Cardiac septum (tissue), 1 donor: ENCODE measurements at regions not wholly inside any gene's neighbourhood (a gene's known extent, or its start where the extent isn't known, plus 50 kb on each side); places are given as distances from the start of the nearest gene placed in this dataset.
"Not testable (repeated sequence)": the region's sequence is repeated elsewhere in the genome, so short reads cannot be mapped to it uniquely, and the experiment has no call there.

Source experiments
- DNase-seq: peaks from one replicate; pipeline ENCODE4 v3.0.0-alpha.2; 2020; ENCODE audit warnings: low spot score
- intact Hi-C: fragments of 100-400 bp; cut with DNase I; formaldehyde crosslinking; loops from one replicate; pipeline ENCODE4 v1.14.0; 2022
- donor health status: DM: no; HTN: no; CAD: no.

DNA sequence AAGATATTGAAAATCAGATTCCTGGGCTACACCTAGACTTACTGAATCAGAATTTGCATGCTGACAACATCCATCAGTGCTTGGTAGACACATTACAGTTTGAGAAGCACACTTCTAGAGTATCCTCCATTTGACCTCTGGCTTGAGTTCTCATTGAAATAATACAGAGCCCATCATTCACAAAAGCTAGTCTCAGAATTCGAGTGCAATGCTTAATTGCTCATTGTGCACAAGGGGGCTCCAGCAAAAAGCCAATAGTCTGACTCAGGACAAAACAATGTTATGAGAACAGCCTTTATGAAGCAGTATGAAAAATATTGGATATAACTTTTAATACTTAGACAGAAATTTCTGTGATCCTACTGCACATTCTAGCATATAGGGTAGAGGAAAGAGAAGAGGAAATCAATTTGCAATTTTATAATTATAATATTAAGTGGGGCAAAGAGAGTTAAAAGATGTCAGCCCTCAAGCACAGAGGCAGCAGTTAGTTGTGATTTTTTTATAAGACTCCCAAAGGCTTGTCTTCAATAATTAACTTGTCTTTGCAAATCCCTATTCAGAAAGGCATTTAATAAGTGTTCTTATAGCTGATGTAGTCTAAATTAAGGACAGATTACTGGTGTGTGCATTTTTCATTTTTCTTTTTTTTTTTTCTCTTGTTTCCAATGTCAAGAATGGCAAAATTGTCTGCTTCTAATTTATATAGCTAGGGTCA lies 105.8 kb upstream of the ANK3 start:
- intact Hi-C loops, result no loop called here
- DNase-seq, result no peak

DNA sequence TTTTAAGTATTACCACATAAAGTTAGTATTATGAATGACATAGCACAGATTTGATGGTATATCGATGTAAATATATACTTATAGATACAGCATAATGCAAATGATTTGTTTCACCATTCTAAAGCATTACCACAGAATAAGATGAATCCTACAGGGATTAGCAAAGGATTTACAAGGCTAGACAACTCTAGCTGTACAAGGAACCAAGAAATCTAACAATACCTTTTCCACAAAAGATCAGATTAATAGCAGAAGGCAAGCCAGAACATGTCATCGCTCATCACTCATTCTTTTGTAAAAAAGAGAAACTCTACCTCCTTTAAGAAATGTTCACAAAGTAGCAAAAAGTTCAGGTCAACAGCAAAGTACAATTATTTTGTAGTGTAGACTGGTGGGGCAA lies 105.1 kb upstream of the ANK3 start:
- DNase-seq, result no peak
- intact Hi-C loops, result no loop called here

DNA sequence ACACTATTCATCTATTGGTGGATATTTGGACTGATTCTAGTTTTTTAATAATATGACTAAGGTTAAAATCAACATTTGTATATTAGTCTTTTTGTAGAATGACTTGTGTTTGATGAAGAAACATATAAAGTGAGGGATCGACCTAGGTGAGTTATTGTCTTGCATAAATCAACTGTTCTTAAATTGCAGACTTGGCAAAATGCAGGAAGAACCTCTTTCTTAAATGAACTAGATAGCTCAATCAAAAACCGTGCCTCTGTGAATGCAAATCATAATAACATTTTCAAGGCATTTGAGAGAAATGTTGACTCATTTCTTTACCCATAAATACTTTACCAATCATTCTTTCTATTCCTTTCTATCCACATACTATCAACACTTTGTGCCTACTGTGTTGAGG lies 101.5 kb upstream of the ANK3 start:
- no peak for DNase-seq
- intact Hi-C loops, result no loop called here

DNA sequence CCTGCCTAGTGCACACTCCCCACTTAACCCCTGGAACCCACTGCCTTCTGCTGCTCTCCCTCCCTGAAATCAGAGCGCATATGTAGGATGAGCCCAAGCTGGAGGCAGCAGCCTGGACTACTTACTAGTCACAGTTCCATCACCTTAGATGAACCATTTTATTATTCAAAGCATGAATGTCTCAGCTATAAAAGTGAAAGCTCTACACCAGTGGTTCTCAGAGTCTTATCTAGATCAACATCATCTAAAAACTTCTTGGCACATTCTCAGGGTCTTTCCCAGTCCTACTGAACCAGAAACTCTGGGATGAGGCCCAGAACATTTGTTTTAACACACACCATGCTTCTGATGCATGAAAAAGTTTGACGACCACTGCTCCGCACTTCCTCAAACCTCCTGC lies 100.3 kb upstream of the ANK3 start:
- intact Hi-C loops, result no loop called here
- DNase-seq, result no peak

DNA sequence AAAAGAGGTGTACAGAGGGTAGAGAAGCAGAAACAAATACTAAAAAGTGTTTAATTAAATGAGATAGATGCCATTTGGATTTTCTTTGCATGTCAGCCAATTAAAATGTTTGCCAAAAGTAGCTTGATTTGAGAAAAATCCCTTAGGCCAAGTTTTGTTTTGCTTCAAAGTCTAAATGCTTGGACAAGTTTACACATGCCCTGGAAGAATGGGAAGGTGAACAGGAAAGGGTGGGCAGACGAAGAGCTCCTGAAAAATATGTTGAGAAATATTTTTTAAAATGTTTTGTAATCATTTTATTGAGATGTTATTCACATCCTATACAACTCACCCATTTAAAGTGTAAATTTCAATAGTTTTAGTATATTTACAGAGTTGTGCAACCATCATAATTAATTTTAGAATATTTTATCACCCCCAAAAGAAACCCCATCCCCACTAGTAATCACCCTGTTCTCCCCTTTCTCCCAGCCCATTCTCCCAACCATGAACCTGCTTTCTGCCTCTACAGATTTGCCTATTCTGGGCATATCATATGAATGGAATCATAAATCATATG lies 98.5 kb upstream of the ANK3 start:
- intact Hi-C loops, result no loop called here
- no peak for DNase-seq

DNA sequence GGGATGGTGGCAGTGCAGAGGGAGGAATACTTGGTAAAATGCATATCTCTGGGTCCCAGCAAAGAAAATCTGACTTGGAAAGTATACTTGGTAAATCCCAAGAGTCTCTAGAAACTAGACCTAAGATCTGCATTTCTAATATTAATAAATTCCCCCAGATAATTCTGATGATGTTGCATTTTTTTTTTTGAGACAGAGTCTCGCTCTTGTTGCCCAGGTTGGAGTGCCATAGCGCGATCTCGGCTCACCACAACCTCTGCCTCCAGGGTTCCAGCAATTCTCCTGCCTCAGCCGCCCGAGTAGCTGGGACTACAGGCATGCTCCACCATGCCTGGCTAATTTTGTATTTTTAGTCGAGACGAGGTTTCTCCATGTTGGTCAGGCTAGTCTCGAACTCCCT lies 97.9 kb upstream of the ANK3 start:
- no peak for DNase-seq
- intact Hi-C loops, result no loop called here

DNA sequence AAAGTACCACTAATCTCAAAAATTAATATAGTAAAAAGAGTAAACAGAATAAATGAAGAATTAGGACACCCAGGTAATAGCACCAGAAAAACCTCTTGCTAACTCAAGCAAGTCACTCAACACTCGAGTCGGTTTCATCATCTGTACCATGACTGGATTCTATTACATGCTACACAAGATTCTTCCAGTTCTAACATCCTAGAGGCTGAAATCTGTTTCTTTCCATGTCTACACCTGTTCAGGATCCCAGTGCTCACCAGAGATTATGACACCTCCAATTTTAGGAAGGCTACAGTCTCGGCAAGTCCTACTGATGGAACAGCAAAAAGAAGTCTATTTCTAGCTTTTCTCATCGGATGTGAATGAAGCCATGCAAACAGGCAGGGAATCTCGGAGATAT lies 95.3 kb upstream of the ANK3 start:
- DNase-seq, result no peak
- intact Hi-C loops, result no loop called here

DNA sequence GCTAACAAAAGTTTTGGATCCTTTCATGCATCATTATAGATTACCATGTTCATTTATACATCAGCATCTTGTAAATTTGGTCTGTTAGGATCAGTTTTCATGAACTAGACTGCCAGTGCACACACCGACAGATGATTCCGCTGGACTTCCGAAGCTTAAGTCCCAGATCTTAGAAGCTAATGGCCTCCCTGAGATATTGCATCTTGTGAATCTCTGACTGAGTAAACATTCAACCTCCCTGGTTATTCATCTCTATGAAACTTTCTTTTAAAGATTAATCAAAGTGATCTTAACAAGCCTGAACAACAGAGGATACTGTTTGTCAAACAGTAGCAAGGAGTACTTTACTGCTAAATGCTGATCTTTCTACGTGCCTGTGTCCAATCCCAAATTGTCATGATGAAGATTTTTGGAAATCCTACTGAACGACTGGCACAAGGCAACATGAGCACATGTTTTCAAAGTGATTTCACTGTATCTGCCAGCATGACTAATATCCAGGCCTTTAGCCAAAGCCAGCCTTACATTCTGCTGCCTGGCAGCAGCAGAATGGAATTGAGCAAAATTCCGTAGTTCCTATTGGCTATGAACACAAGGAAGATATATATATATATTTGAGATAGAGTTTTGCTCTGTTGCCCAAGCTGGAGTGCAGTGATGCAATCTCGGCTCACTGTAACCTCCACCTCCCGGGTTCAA lies 91.3 kb upstream of the ANK3 start:
- DNase-seq, result no peak
- intact Hi-C loops, result no loop called here

DNA sequence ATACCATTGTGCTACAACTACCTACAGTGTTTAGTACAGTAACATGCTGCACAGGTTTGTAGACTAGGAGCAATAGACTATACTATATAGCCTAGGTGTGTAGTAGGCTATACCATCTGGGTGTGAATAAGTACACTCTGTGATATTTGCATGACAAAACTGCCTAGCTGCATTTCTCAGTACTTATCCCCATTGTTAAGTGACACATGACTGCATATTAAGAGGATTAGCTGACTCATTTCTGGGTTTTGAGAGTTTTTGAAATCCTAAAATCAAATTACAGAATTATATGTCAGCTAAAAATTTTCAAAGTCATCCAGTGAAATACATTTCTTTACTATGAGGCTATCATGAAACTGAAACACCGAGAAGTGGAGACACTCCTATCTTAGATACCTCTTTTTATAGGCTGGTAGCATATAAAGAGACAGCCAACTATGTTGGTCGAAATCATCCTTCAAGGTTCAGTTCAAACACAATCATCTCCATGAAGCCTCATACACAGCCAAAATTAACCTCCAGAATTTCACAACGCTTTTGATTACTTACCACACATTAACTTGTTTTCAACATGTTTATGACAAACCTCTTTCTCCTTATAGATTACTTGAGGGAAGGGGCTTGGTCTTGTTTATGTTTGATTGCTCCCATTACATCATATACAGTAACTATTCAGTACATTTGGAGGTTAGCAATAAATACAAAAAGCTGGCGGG lies 89.8 kb upstream of the ANK3 start:
- DNase-seq, result no peak
- intact Hi-C loops, result no loop called here

DNA sequence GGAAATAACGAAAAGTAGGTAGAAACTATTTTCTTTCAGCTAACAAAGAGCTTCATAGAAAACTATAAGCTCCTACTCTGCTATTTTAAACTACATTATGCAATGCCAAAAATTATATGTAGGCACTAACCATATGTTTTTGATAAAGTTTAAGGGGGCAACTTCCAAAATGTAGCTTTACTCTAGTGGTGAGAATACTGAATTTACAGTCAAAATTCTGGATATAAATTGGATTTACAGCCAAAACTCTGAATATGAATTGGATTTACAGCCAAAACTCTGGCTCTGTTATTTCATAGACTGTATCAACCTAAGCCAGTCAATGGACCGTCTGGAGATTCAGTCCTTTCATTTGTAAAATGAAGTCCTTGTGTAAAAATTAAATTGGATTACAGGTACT lies 86.8 kb upstream of the ANK3 start:
- intact Hi-C loops, result no loop called here
- DNase-seq, result no peak

DNA sequence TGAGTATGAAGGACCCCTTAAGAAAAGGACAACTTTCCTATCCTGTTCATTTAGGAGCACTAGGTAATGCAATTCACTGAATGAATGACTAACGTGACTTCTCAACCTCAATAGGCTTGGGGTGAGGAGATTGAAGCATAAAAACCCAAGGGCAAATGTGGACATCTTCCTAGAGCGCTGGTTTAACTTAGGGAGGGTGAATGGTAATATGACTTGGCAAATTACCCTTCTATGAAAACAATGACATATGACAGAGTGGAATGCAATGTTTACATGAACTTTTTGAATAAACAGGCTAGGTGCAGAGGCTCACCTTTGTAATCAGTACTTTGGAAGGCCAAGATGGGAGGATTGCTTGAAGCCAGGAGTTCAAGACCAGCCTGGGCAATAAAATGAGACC lies 83.9 kb upstream of the ANK3 start:
- no peak for DNase-seq
- intact Hi-C loops, result no loop called here

DNA sequence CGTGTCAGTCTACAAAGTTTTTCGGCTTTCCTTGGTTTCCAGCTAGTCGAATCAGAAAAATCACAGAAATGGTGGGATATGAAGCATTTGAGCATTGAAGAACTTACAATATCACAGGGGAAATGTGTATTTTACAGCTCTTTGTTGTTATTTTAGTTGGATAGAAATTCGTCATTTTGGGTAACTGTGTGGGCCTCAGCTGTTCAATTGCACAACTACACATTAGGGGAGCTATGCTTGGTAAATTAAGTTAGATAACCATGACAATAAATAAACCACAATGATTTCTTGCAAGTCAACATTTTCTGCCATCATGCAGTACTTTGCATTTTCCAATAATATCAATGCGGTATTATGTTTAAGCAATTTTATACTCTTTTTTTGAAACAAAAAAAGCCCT lies 80.4 kb upstream of the ANK3 start:
- no peak for DNase-seq
- intact Hi-C loops, result no loop called here

DNA sequence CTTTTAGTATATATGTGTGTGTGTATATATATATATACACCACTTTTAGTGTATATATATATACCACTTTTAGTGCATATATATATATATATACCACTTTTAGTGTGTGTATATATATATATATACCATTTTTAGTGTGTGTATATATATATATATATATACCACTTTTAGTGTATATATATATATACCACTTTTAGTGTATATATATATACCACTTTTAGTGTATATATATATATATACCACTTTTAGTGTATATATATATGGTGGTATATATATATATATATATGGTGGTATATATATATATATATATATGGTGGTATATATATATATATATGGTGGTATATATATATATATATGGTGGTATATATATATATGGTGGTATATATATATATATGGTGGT lies 79.5 kb upstream of the ANK3 start:
- DNase-seq, intact Hi-C loops: not testable (repeated sequence)

DNA sequence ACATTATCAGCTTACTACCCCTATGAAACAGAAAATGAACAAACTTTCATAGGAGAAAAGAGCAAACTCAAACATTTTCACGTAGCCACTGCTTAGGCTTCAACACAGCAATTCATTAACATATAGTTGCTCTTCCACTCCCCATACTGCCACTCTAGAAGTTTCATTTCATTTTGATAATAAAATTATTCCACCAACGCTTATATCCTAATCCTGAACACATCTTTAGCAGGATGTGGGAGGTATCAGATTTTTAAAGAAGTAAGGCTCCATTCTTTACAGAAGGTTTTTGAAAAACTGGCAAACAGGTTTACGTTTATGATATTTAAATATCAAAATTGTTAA lies 77.5 kb upstream of the ANK3 start:
- DNase-seq, result no peak
- intact Hi-C loops, result no loop called here

DNA sequence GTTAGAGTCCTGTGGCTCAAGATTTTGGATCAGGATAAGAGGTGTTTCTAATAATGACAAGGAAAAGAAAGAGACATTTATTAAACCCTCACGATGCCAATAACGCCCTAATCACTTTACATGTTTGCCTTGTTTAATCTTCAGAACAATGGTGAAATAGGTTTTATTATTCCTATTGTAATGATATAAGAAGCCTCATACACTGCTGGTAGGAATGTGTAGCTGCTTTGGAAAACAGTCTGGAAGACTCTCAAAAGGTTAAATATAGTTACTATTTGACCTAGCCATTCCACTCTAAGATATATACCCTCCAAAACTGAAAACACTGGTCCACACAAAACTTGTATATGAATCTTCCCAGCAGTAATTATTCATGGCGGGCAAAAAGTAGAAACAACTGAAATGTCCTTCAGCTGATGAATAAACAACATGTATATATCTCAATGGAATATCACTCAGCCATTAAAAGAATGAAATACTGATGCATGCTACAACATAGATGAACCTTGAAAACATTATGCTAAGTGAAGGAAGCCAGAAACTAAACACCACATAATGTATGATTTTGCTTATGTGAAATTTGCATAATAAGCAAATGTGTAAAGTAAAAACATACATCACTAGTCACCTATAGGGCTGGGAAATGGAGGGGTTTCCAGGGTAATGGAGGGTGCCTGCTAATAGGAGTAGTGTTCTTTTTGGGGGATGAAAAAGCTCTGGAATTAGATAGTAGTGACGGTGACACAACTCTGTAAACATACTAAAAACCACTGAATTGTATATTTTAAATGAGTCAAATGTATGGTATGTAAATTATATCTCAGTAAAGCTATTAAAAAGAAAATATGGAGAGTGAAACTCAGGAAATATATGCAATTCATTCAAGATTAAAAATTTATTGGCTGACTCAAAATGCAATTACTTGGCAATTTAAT lies 76.9 kb upstream of the ANK3 start:
- no peak for DNase-seq
- intact Hi-C loops, result no loop called here

DNA sequence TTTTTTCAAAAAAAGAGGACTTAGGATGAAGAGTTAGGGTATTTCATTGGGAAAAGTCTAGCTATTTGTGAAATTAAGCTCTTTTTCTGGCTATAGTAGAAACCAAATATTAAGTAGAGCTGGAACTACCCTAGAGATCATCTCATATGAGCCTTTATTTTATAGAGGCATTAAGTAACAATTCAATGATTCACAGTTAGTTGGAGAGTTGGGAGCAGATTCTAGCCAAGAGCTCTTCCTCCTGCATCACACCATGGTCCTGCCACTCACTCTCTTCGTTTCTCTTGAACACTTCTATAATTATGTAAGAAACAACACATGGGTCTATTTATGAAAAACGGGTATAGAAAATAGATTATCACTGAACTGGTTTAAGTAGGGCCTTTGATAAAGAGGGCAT lies 76.1 kb upstream of the ANK3 start:
- intact Hi-C loops, result no loop called here
- DNase-seq, result no peak

DNA sequence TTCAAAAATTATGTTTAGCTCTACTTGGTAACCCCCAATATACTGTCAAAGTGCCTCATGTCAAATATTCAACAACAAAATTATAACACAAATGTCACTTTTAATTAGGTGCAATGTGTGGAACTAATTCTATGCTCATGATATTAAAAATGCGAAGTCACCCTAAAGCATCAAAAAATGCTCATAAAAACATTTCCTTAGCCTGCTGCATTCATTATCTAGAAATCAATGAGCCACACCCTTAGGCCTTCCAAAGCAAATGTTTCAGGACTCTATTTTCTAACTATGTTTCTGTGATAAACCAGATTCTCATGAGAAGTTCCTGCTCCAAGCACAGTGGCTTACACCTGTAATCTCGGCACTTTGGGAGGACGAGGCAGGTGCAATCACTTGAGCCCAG lies 75.0 kb upstream of the ANK3 start:
- intact Hi-C loops, result no loop called here
- no peak for DNase-seq

DNA sequence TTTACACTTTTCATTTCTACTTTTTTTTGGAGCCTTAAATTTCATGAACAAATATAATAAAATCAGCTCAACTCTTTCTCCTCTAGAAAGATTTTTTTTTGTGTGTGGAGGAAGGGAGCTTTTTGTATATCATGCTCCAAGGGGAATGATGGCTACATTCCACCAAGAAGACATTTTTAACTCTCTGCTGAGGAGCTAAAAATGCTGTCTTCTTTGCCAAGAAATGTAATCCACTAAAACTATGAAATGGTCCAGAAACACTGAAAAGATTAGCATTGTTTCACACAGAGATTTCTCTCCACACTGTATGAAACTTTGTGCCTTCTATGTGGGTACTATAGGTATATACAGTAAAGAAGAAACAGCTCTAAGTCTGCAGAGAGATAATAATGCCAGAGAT lies 74.1 kb upstream of the ANK3 start:
- DNase-seq, result no peak
- intact Hi-C loops, result no loop called here

DNA sequence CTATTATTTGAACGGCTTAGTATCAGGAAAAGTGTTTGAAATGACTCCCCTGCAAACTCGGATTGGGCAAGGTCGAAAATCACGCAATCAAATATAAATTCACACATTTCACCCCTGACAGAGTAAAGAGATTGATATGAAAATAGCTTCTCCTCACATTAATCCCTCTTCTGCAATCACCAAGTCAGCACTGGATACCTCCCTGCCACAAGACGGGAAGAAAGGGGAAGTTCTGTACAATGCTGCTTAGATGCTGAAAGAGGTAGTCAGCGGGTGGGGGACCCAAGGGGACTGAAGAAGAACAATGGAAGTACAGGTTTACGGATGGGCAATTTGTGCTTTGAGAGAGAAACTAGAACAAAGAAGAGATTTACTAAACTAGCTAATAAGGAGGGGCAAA lies 72.0 kb upstream of the ANK3 start:
- no peak for DNase-seq
- intact Hi-C loops, result no loop called here
